Kidney tubule cell (primary cell): ENCODE measurements at regions not wholly inside any gene's neighbourhood (a gene's known extent, or its start where the extent isn't known, plus 50 kb on each side); places are given as distances from the start of the nearest gene placed in this dataset.
"Not testable (repeated sequence)": the region's sequence is repeated elsewhere in the genome, so short reads cannot be mapped to it uniquely, and the experiment has no call there.

Experiments
- DNase-seq: peaks from one replicate; pipeline ENCODE4 v3.0.0-alpha.2; 2018; ENCODE audit warnings: low spot score

GRCh38 chr7:81045491-81046030, 126.7 kb upstream of the SEMA3C start:
- DNase-seq = no peak

- not testable (repeated sequence) for DNase-seq
Observed at GRCh38 chr7:81042646-81043045, 123.8 kb upstream of the SEMA3C start.

DNA sequence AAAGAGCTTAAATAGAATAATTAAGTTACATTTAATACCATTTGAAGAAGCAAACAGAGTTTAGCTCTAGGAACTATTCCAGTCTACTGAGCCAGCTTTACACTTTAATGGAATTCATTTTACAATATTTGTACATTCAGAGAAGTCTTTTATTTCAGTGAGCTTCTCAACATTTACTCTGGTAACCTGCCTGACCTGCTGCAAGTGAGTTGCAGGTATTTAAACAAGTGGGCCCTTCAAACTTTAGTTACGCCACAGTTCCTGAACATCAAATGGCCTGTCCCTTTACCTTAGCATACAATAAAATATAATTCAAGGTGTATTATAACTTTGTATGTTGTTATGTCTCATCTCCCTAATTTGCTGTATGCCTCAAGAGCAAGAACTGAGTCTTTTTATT, 121.6 kb upstream of the SEMA3C start:
- DNase-seq = no peak

DNA sequence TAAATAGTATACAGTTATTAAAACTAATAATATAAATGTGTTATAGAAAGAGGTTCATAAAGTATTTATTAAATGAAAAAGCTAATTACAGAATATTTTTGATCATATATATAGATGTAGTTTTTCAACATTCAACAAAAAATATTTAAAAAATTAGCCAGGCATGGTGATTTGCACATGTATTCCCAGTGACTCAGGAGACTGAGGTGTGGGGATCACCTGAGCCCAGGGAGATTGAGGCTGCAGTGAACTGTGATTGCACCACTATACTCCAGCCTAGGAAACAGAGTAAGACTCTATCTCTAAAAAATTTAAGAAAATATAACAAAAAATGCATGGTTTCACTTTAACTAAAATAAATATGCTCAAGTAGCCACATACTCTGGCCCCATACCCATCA, 118.0 kb upstream of the SEMA3C start:
- no peak for DNase-seq

- no peak for DNase-seq
Observed at GRCh38 chr7:81036057-81036456, 117.2 kb upstream of the SEMA3C start.

GRCh38 chr7:81031996-81032395, 113.1 kb upstream of the SEMA3C start:
- DNase-seq = no peak

DNA sequence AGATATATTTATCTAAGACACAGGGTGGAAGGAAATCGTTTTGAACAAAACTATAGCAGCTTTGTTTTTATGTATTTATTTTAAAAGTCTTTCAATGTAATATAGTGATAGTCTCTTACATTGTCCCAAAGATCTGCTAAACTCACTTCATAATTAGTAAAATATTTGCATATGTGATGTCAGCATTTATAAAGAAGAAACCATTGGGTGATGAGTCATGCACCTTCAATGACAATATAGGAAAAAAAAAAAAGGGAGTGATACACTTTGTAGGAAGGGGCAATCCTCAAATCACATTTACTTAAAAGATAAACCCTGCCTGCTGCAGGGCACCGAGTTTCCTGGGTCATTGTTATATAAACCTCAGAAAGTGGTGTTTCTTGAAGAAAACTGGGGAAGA, 112.4 kb upstream of the SEMA3C start:
- no peak for DNase-seq

GRCh38 chr7:81030472-81030871, 111.6 kb upstream of the SEMA3C start:
- no peak for DNase-seq

- DNase-seq = no peak
Observed at GRCh38 chr7:81029511-81029910, 110.7 kb upstream of the SEMA3C start.

GRCh38 chr7:81025360-81025759, 106.5 kb upstream of the SEMA3C start:
- DNase-seq = no peak

- DNase-seq = no peak
Observed at GRCh38 chr7:81014908-81015307, 96.1 kb upstream of the SEMA3C start.

DNA sequence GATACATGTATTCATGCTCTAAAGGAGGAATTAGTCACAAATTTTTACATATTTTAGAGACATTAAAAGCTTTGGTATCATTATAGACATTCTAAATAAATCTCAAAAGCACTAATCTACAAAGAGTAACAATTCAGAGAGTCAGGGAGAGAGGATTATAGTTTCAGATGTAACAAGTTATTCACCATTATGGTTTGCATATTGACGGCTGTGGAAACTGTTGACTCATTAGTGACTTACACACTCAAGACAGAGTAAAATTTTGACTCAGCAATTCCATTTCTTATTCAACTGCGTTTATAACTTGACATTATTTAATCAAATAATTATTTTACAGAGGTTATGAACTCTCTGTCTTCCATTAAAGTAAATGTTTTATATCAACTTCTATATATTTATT, 95.4 kb upstream of the SEMA3C start:
- DNase-seq = no peak

- DNase-seq = peak; percentile 56
Observed at GRCh38 chr7:81013083-81013817, 94.4 kb upstream of the SEMA3C start.

GRCh38 chr7:81008901-81009300, 90.0 kb upstream of the SEMA3C start:
- DNase-seq = no peak

- no peak for DNase-seq
Observed at GRCh38 chr7:81007051-81007450, 88.2 kb upstream of the SEMA3C start.

DNA sequence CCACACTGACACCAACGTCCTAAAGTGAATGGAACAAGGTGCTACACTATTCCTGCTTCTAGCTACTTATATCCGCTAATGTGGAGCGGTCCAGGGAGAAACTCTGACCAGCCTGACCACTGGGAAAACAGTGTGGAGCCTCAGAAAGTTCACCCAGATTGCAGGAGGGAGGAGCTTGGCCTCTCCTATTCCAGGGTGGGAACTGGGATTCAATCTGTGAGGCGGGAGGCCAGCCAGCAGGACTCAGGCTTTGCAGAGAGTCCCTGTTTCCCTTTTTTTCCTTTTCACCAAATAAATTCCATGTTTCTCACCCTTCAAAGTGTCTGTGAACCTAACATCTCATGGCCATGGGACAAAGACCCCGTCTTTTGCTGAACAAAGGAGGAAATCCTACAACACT, 86.4 kb upstream of the SEMA3C start:
- DNase-seq = no peak

GRCh38 chr7:81004098-81004497, 85.2 kb upstream of the SEMA3C start:
- peak; percentile 86 for DNase-seq

DNA sequence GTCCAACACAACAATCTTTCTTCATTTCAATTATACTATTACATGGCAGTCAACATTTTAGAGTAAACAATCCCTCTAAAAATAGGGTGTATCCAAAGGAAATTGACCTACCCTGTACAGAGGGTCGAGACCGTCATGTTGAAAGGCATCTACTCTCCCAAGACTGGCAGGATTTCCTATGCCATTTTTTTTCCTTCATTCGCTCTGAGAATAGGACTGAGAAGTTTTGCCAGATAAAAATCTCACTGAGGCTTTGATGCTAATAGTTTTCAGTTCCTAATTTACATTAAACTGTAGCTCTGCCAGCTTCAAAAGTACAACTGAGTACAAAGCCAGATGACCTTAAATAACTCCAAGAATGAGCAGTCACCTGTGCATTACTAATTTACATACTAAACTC, 84.5 kb upstream of the SEMA3C start:
- DNase-seq = no peak

DNA sequence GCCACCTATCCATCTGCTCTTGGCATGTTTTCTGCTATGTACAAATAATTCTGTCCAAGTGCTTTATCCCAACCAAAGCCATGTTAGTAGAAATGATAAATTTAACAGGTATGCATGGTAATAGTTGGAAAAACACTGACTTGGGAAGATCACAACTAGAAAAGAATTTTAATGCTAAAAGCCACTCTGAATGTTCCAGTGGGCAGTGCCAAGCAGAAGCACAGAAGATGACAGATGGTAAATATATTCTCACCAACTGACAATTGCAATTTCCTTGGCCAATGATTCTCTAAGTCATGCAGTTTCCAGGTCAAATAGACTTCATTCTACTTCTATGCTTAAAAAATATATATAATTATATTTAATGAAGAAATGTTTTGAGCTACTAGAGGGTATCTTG, 83.6 kb upstream of the SEMA3C start:
- DNase-seq = no peak

DNA sequence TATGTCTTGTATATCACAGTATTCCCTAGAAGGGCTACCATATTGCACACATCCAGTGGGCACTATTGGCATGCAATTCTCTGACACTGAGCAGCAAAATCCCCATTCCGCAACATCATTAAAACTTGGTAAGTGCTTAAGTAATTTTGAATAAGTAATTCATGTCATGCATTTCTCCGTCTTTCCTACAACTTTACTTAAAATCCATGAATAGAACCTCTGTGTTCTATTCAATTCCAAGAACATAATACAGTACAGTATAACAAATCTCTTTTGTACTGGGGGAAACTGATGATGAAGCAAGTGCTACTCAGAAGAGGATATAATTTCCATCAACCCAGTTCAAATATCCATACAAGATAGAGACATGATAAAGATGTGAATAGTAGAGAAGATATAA, 80.9 kb upstream of the SEMA3C start:
- no peak for DNase-seq

DNA sequence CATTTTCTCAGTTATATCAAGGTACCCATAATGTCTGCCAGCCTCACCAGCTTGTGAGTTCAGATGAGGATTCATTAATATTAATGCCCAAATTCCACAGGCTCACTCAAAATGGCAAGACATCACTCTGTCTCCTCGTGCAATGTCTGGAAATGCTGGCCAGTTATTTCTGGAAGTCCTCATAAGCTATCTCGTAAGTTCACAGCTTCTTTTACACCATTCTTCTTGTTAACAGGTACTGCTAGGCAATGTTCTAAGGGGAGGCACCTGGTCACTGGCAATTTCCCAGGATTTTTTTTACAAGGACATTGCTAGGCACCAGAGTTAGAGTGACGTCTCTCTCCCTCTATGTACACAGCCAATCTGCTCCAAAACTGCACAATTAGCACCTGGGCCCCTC, 80.2 kb upstream of the SEMA3C start:
- DNase-seq = no peak

GRCh38 chr7:80997841-80998240, 79.0 kb upstream of the SEMA3C start:
- DNase-seq = no peak

DNA sequence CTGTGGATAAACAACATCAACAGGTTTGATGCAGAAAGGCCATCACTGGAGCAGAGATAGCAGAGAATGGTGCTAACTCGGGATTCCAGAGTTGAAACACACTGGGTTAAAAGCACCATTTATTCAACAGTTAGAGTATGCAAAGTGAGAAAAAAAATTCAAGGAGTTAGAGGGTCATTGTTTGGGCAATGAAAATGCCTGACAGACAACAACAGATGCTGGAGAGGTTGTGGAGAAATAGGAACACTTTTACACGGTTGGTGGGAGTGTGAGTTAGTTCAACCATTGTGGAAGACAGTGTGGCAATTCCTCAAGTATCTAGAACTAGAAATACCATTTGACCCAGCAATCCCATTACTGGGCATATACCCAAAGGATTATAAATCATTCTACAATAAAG, 77.4 kb upstream of the SEMA3C start:
- not testable (repeated sequence) for DNase-seq

GRCh38 chr7:80991654-80992053, 72.8 kb upstream of the SEMA3C start:
- DNase-seq = peak; percentile 22
